ENCODE measurements at regions not wholly inside any gene's neighbourhood (a gene's known extent, or its start where the extent isn't known, plus 50 kb on each side); places are given as distances from the start of the nearest gene placed in this dataset.
"Not testable (repeated sequence)": the region's sequence is repeated elsewhere in the genome, so short reads cannot be mapped to it uniquely, and the experiment has no call there.

- Histone ChIP-seq H3K4me1 (no peaks in the 10 kb centered on the region), H3K9me3 (no peaks in the 10 kb centered on the region), H3K27me3 (no peaks in the 10 kb centered on the region), H3K36me3 (no peaks in the 10 kb centered on the region), H3K4me3 (ENCODE audit: low read depth, low read length) (no peak overlapping the region; the same call in 1 of the 2 replicates)
- DNase-seq, result no peak
- TF ChIP-seq CTCF (IDR thresholded peaks at IDR 0.05; ENCODE audit: low read depth, low read length), result no peak
These were observed 57.6 kb upstream of the ZNF527 start for GRCh38 chr19:37313335-37313627.

- peak; percentile 94 for DNase-seq
- Histone ChIP-seq H3K36me3 (peaks cover 6% of the 10 kb centered on the region; the same call in 1 of the 2 replicates), H3K27me3 (no peaks in the 10 kb centered on the region), H3K9me3 (no peaks in the 10 kb centered on the region), H3K4me1 (no peaks in the 10 kb centered on the region), H3K4me3 (ENCODE audit: low read depth, low read length) (peak overlapping the region; percentile 95)
- TF ChIP-seq CTCF (IDR thresholded peaks at IDR 0.05; ENCODE audit: low read depth, low read length), result peak; percentile 32
These were observed 53.3 kb upstream of the ZNF527 start for GRCh38 chr19:37317403-37318209.

- not testable (repeated sequence) for H3K4me1 ChIP-seq; H3K9me3 ChIP-seq; DNase-seq; H3K27me3 ChIP-seq; H3K4me3 ChIP-seq (ENCODE audit: low read depth, low read length)
- H3K36me3 ChIP-seq, result peaks cover 23% of the 10 kb centered on the region
These were observed 49.9 kb upstream of the ZNF527 start for GRCh38 chr19:37320988-37321387.
